ENCODE measurements at regions not wholly inside any gene's neighbourhood (a gene's known extent, or its start where the extent isn't known, plus 50 kb on each side); places are given as distances from the start of the nearest gene placed in this dataset.

DNA sequence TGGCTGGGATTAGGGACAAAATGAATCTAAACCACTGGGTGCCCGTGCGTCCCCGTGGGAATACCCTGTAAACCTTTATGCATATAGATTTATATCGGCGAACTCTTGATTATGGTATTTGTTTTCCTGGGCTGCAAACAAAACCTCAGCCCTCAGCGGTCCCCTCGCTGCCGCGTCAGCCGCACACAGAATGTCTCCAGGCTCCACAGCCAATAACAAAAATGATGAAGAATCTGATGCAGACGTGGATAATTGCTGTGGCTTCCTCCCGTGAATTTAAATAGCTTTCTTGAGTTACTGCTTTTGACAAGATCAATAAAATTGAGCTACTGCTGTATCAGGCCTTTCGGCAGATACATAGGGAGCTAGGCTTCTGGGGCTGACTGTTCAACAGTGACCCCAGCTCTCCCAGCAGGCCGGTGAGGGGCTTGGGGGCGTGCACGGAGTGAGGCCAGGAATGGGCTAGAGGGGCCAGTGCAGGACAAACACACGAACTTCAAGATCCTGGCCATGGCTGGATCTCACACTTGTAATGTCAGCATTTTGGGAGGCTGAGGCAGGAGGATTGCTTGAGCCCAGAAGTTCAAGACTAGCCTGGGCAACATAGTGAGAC, 125.8 kb upstream of the NCOR2 start:
- Mint-ChIP-seq H3K9me3 (ENCODE audit: unreplicated experiment) (peaks cover 15% of the 10 kb centered on the region), H3K27me3 (ENCODE audit: low read depth, unreplicated experiment) (peaks cover 6% of the 10 kb centered on the region), H3K4me3 (ENCODE audit: unreplicated experiment) (no peak overlapping the region), H3K27ac (ENCODE audit: unreplicated experiment) (no peak overlapping the region), H3K4me1 (ENCODE audit: low read depth, unreplicated experiment) (peaks cover 6% of the 10 kb centered on the region), H3K36me3 (ENCODE audit: low read depth, unreplicated experiment) (peaks cover 2% of the 10 kb centered on the region)
- H3K4me3 ChIP-seq (ENCODE audit: insufficient read depth, low read depth, low read length), result no peak overlapping the region
- H3K4me2 ChIP-seq (ENCODE audit: low read length), result no peak overlapping the region
- no peak for DNase-seq (ENCODE audit: low read depth)
- peaks cover 4% of the 10 kb centered on the region for H3K9me3 ChIP-seq (ENCODE audit: insufficient read depth, low read depth, low read length)
- H3K27me3 ChIP-seq (ENCODE audit: insufficient read depth, low read length), result no peaks in the 10 kb centered on the region
- H4K20me1 ChIP-seq (ENCODE audit: insufficient read depth, low read length), result no peaks in the 10 kb centered on the region
- no peak for FAIRE-seq
- peaks cover 24% of the 10 kb centered on the region for H3K4me1 ChIP-seq (ENCODE audit: insufficient read depth, low read length)
- no peak overlapping the region for H2AFZ ChIP-seq (ENCODE audit: low read depth, low read length)
- no peaks in the 10 kb centered on the region for H3K36me3 ChIP-seq (ENCODE audit: insufficient read depth, low read length)
- TF ChIP-seq CTCF (IDR thresholded peaks at IDR 0.05; ENCODE audit: insufficient read depth, low read depth, low read length), result no peak
- no peak for TF ChIP-seq EZH2 (IDR thresholded peaks at IDR 0.05; ENCODE audit: insufficient read depth, low read length)
- no peaks in the 10 kb centered on the region for H3K79me2 ChIP-seq (ENCODE audit: insufficient read depth, low read length)
- no peak overlapping the region for H3K27ac ChIP-seq (ENCODE audit: low read depth, low read length)
- no peak overlapping the region for H3K9ac ChIP-seq (ENCODE audit: low read length)

DNA sequence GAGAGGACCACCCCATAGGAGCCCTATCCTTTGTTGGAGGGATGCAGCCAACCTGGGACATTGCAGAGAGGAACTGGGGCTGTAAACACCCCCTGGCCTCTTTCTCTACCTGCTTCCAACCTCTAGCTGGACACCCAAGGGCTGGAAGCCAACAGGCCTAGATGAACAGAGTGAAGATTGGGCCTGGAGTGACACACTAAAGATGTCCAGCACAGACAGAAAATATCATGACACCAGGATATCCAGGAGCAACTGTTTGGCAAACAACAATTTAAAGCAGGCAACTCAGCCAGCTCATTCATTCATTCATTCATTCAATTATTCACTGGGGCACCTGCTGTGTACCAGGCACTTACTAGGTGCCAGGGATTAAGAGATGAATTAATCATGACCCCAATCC, 125.0 kb upstream of the NCOR2 start:
- TF ChIP-seq EZH2 (IDR thresholded peaks at IDR 0.05; ENCODE audit: insufficient read depth, low read length) (no peak), CTCF (IDR thresholded peaks at IDR 0.05; ENCODE audit: insufficient read depth, low read depth, low read length) (no peak)
- Mint-ChIP-seq H3K27me3 (ENCODE audit: low read depth, unreplicated experiment) (peaks cover 6% of the 10 kb centered on the region), H3K4me1 (ENCODE audit: low read depth, unreplicated experiment) (peaks cover 10% of the 10 kb centered on the region), H3K9me3 (ENCODE audit: unreplicated experiment) (peaks cover 15% of the 10 kb centered on the region), H3K36me3 (ENCODE audit: low read depth, unreplicated experiment) (peaks cover 2% of the 10 kb centered on the region), H3K27ac (ENCODE audit: unreplicated experiment) (no peak overlapping the region), H3K4me3 (ENCODE audit: unreplicated experiment) (no peak overlapping the region)
- H4K20me1 ChIP-seq (ENCODE audit: insufficient read depth, low read length), result no peaks in the 10 kb centered on the region
- no peak overlapping the region for H3K27ac ChIP-seq (ENCODE audit: low read depth, low read length)
- no peak overlapping the region for H2AFZ ChIP-seq (ENCODE audit: low read depth, low read length)
- H3K9ac ChIP-seq (ENCODE audit: low read length), result no peak overlapping the region
- no peak overlapping the region for H3K4me3 ChIP-seq (ENCODE audit: insufficient read depth, low read depth, low read length)
- H3K36me3 ChIP-seq (ENCODE audit: insufficient read depth, low read length), result no peaks in the 10 kb centered on the region
- DNase-seq (ENCODE audit: low read depth) (no peak), FAIRE-seq (no peak)
- H3K79me2 ChIP-seq (ENCODE audit: insufficient read depth, low read length), result no peaks in the 10 kb centered on the region
- H3K4me2 ChIP-seq (ENCODE audit: low read length), result no peak overlapping the region
- H3K4me1 ChIP-seq (ENCODE audit: insufficient read depth, low read length), result peaks cover 27% of the 10 kb centered on the region
- H3K27me3 ChIP-seq (ENCODE audit: insufficient read depth, low read length), result no peaks in the 10 kb centered on the region
- H3K9me3 ChIP-seq (ENCODE audit: insufficient read depth, low read depth, low read length), result peaks cover 4% of the 10 kb centered on the region

- Histone ChIP-seq H4K20me1 (ENCODE audit: insufficient read depth, low read length) (no peaks in the 10 kb centered on the region), H3K36me3 (ENCODE audit: insufficient read depth, low read length) (no peaks in the 10 kb centered on the region), H3K79me2 (ENCODE audit: insufficient read depth, low read length) (no peaks in the 10 kb centered on the region), H3K4me2 (ENCODE audit: low read length) (no peak overlapping the region), H3K9ac (ENCODE audit: low read length) (no peak overlapping the region), H3K27me3 (ENCODE audit: insufficient read depth, low read length) (no peaks in the 10 kb centered on the region), H3K4me3 (ENCODE audit: insufficient read depth, low read depth, low read length) (no peak overlapping the region), H2AFZ (ENCODE audit: low read depth, low read length) (no peak overlapping the region), H3K27ac (ENCODE audit: low read depth, low read length) (no peak overlapping the region), H3K4me1 (ENCODE audit: insufficient read depth, low read length) (peaks cover 31% of the 10 kb centered on the region), H3K9me3 (ENCODE audit: insufficient read depth, low read depth, low read length) (peaks cover 4% of the 10 kb centered on the region)
- no peak overlapping the region for H3K27ac Mint-ChIP-seq (ENCODE audit: unreplicated experiment)
- peaks cover 5% of the 10 kb centered on the region for H3K27me3 Mint-ChIP-seq (ENCODE audit: low read depth, unreplicated experiment)
- FAIRE-seq (no peak), DNase-seq (ENCODE audit: low read depth) (no peak)
- peaks cover 3% of the 10 kb centered on the region for H3K36me3 Mint-ChIP-seq (ENCODE audit: low read depth, unreplicated experiment)
- H3K4me3 Mint-ChIP-seq (ENCODE audit: unreplicated experiment), result no peak overlapping the region
- TF ChIP-seq EZH2 (IDR thresholded peaks at IDR 0.05; ENCODE audit: insufficient read depth, low read length), result no peak
- no peak for TF ChIP-seq CTCF (IDR thresholded peaks at IDR 0.05; ENCODE audit: insufficient read depth, low read depth, low read length)
- peaks cover 18% of the 10 kb centered on the region for H3K4me1 Mint-ChIP-seq (ENCODE audit: low read depth, unreplicated experiment)
- H3K9me3 Mint-ChIP-seq (ENCODE audit: unreplicated experiment), result peaks cover 15% of the 10 kb centered on the region
These were observed 124.0 kb upstream of the NCOR2 start for GRCh38 chr12:124691429-124691828.
